C4-2B (cell line): ENCODE measurements at regions not wholly inside any gene's neighbourhood (a gene's known extent, or its start where the extent isn't known, plus 50 kb on each side); places are given as distances from the start of the nearest gene placed in this dataset.
"Not testable (repeated sequence)": the region's sequence is repeated elsewhere in the genome, so short reads cannot be mapped to it uniquely, and the experiment has no call there.

Source experiments
- H3K27ac ChIP-seq: fragments of 450-650 bp; 2 replicates; pipeline ENCODE4 v1.5.1; 2017
- ZFX ChIP-seq: fragments of 450-650 bp; IDR thresholded peaks from 2 replicates; pipeline ENCODE4 v1.6.1; 2017
- TF ChIP-seq, protein P1 (sequence below): fragments of 450-650 bp; conservative IDR thresholded peaks from 2 replicates; pipeline ENCODE4 v1.5.1; 2017; ENCODE audit warnings: mild to moderate bottlenecking

DNA sequence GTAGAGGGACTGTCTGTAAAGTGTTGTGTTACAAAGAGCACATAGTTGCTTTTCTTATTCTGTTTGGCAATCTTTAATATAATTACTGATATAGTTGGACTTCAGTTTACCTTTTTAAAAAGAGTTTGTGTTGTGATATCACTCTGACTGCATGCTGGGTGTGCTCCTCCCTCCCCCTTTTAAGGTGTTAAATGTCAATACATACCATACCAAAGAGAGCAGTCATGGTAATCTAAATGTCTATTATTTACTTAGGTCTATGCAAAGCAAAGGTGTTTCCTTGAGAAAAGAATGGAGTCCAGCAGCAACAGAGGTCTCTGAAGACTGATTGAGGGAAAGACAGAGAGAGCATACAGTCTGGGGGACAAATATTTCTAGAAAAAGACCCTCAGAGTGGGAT lies 275.1 kb upstream of the NRP1 start:
- H3K27ac ChIP-seq, result no peak overlapping the region
- TF ChIP-seq, protein P1, sequence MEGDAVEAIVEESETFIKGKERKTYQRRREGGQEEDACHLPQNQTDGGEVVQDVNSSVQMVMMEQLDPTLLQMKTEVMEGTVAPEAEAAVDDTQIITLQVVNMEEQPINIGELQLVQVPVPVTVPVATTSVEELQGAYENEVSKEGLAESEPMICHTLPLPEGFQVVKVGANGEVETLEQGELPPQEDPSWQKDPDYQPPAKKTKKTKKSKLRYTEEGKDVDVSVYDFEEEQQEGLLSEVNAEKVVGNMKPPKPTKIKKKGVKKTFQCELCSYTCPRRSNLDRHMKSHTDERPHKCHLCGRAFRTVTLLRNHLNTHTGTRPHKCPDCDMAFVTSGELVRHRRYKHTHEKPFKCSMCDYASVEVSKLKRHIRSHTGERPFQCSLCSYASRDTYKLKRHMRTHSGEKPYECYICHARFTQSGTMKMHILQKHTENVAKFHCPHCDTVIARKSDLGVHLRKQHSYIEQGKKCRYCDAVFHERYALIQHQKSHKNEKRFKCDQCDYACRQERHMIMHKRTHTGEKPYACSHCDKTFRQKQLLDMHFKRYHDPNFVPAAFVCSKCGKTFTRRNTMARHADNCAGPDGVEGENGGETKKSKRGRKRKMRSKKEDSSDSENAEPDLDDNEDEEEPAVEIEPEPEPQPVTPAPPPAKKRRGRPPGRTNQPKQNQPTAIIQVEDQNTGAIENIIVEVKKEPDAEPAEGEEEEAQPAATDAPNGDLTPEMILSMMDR, result no peak
- no peak for TF ChIP-seq ZFX

DNA sequence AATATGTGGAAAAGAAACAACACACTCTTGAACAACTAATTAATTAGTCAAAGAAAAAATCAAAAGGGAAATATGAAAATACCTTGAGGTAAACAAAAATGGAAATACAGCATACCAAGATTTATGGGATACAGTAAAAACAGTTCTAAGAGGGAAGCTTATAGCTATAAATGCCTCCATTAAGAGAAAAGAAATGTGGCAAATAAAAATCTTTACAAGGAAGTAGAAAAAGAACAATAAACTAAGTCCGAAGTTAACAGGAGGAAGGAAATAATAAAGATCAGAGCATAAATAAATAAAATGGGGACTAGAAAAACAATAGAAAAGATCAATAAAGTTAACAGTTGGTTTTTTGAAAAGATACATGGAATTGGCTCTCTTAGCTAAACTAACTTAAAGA lies 267.8 kb upstream of the NRP1 start:
- no peak for TF ChIP-seq ZFX
- TF ChIP-seq, protein P1, result no peak
- H3K27ac ChIP-seq, result no peak overlapping the region

DNA sequence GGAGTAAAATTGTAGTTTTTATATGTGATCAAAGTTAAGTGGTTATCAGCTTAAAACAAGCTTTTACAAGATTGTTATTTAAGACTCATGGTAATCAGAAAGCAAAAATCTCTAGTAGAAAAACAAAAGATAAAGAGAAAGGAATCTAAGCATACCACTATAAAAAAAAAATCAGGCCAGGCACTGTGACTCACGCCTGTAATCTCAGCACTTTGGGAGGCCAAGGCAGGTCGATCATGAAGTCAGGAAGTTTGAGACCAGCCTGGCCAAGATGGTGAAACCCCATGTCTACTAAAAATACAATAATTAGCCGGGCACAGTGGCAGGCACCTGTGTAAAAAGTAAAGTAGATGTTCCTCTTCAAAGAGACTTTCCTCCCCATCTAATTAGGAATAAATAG lies 265.9 kb upstream of the NRP1 start:
- no peak overlapping the region for H3K27ac ChIP-seq
- no peak for TF ChIP-seq ZFX
- TF ChIP-seq, protein P1, result no peak

DNA sequence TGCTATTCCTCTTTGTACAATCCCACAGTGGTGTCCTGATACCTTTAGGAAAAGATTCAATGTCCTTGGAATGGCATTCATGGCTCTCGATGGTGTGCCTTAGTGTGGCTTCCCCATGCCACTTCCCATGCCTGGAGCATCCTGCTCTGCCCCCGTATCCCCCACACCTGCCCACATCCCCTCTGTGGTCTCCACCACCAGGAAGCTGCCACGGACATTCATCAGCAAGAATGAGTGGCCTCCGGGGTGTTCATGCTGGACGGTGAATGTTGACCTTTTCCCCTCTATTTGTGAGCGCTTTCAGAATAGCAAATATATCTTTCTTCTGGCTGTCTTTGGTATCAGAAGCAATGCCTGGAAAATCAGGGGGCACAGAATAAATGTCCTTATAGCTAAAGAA lies 262.0 kb upstream of the NRP1 start:
- H3K27ac ChIP-seq, result no peak overlapping the region
- TF ChIP-seq, protein P1, result no peak
- no peak for TF ChIP-seq ZFX

GRCh38 chr10:33594475-33594874 lies 260.0 kb upstream of the NRP1 start:
- TF ChIP-seq ZFX, result no peak
- TF ChIP-seq, protein P1, result no peak
- no peak overlapping the region for H3K27ac ChIP-seq

- no peak overlapping the region for H3K27ac ChIP-seq
- TF ChIP-seq, protein P1, result no peak
- no peak for TF ChIP-seq ZFX
These were observed 254.6 kb upstream of the NRP1 start for GRCh38 chr10:33588974-33589600.

- not testable (repeated sequence) for H3K27ac ChIP-seq
These were observed 250.1 kb upstream of the NRP1 start for GRCh38 chr10:33584596-33584995.

GRCh38 chr10:33579996-33580395 lies 245.5 kb upstream of the NRP1 start:
- no peak overlapping the region for H3K27ac ChIP-seq
- no peak for TF ChIP-seq ZFX
- TF ChIP-seq, protein P1, result no peak
